ENCODE measurements at regions not wholly inside any gene's neighbourhood (a gene's known extent, or its start where the extent isn't known, plus 50 kb on each side); places are given as distances from the start of the nearest gene placed in this dataset.

DNA sequence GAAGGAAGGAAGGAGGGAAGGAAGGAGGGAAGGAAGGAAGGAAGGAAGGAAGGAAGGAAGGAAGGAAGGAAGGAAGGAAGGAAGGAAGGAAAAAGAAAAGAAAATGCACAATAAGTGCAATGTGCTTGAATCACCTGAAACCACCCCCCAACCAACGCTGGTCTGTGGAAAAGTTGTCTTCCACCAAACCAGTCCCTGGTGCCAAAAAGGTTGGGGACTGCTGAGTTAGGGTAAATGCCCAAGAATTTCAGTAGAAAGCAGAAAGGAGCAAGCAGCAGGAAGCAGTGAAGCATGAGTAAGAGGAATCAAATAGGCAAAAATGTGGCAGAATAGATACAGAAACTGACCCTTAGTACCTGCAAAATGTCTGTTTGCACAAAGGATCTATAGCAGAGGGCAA, 137.2 kb downstream of the JCAD start:
- TF ChIP-seq, protein P1, sequence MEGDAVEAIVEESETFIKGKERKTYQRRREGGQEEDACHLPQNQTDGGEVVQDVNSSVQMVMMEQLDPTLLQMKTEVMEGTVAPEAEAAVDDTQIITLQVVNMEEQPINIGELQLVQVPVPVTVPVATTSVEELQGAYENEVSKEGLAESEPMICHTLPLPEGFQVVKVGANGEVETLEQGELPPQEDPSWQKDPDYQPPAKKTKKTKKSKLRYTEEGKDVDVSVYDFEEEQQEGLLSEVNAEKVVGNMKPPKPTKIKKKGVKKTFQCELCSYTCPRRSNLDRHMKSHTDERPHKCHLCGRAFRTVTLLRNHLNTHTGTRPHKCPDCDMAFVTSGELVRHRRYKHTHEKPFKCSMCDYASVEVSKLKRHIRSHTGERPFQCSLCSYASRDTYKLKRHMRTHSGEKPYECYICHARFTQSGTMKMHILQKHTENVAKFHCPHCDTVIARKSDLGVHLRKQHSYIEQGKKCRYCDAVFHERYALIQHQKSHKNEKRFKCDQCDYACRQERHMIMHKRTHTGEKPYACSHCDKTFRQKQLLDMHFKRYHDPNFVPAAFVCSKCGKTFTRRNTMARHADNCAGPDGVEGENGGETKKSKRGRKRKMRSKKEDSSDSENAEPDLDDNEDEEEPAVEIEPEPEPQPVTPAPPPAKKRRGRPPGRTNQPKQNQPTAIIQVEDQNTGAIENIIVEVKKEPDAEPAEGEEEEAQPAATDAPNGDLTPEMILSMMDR (conservative IDR thresholded peaks at IDR 0.05; ENCODE audit: low read depth, low read length): no peak
- no peak for TF ChIP-seq EZH2 (IDR thresholded peaks at IDR 0.05; ENCODE audit: low read length, unreplicated experiment)
- TF ChIP-seq EZH2phosphoT487 (IDR thresholded peaks at IDR 0.05; ENCODE audit: borderline replicate concordance, low read length): no peak
